ENCODE measurements at regions not wholly inside any gene's neighbourhood (a gene's known extent, or its start where the extent isn't known, plus 50 kb on each side); places are given as distances from the start of the nearest gene placed in this dataset.

DNA sequence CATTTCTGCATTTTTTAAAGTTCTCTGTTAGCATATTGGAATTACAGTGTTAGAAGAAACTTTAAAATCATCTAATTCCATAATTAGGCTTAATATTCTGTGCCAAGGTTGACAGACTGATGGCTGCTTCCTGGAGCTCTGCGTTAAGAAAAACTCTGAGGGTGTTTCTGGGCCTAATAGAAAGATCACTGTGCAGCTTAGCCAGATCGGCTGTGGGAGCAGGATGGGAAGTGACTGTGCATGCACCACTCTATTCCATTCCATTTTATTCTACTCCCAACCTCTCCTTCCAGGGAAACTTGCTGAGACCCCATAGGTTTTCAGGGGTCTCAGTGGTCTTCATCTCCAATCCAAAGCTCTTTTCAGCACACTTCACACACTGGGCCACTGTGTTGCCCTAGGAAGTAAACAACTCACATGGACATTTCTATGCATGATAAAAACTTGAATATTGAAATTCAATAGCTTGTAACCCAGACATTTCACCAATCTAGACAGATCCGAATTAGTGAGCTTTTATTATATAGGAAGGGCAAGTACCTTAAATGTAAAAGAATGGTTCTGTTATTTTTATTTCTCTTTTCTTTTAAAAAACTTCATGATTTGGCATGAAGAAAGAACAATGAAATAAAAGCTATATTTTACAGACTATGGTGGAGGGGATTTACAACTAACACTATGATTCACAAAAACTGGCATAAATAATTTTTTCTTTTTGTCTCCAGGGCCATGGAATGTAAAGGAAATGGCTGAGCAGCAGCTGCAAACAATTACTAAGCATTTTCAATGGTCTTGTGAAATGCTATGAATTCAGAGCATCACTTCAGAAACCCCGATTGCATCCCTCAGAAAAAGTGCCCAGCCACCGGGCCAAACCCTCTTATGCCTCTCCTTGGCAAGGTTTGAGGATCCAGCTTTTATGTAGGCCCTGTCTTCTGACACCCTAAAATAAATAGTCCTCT lies 51.4 kb upstream of the DAB2 start:
- DNase-seq (ENCODE audit: low read depth), result peak; percentile 80

DNA sequence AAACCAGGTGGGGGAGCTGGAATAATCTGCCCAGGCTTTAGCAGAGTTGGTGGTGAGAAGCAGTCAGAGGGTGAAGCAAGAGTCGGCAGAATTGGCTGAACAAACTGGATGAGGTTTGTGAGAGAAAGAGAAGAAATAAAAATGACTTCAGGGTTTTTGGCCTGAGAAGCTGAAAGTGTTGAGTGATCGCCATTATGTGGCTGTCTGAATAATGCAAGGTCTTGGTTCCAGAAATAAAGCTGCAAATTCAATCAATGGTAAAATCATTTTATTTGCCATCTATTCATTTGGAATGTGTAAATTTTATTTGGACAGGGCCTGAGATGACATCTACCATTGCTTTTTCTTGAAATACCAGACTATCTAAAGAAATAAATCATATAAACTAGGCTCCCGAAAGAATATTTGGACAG lies 50.4 kb upstream of the DAB2 start:
- no peak for DNase-seq (ENCODE audit: low read depth)

Data from HS-5 (cell line).